Glutamatergic neuron (in vitro differentiated cells): ENCODE measurements at regions not wholly inside any gene's neighbourhood (a gene's known extent, or its start where the extent isn't known, plus 50 kb on each side); places are given as distances from the start of the nearest gene placed in this dataset.

Source experiments
- DNase-seq: peaks from one replicate; pipeline ENCODE4 v3.0.0; 2022
- H3K27ac Mint-ChIP-seq: one replicate; pipeline ENCODE4 v1.8.0; 2020; ENCODE audit warnings: mild to moderate bottlenecking, mixed read lengths, inconsistent platforms; ENCODE audit not compliant: unreplicated experiment
- H3K27me3 Mint-ChIP-seq: one replicate; pipeline ENCODE4 v1.8.0; 2020; ENCODE audit warnings: mild to moderate bottlenecking, moderate library complexity, mixed read lengths, inconsistent platforms; ENCODE audit not compliant: unreplicated experiment
- H3K36me3 Mint-ChIP-seq: one replicate; pipeline ENCODE4 v1.8.0; 2020; ENCODE audit warnings: mild to moderate bottlenecking, mixed read lengths, inconsistent platforms; ENCODE audit not compliant: unreplicated experiment
- H3K4me1 Mint-ChIP-seq: one replicate; pipeline ENCODE4 v1.8.0; 2020; ENCODE audit warnings: mild to moderate bottlenecking, low read depth, mixed read lengths, inconsistent platforms; ENCODE audit not compliant: unreplicated experiment
- H3K4me3 Mint-ChIP-seq: one replicate; pipeline ENCODE4 v1.8.0; 2020; ENCODE audit warnings: mild to moderate bottlenecking, mixed read lengths, inconsistent platforms; ENCODE audit not compliant: unreplicated experiment
- H3K9me3 Mint-ChIP-seq: one replicate; pipeline ENCODE4 v1.8.0; 2020; ENCODE audit warnings: mild to moderate bottlenecking, moderate library complexity, mixed read lengths, inconsistent platforms; ENCODE audit not compliant: unreplicated experiment
- CTCF ChIP-seq: fragments of 200-600 bp; sonication (generic); IDR thresholded peaks from one replicate; pipeline ENCODE4 v1.5.0; 2021; ENCODE audit not compliant: partially characterized antibody, unreplicated experiment

DNA sequence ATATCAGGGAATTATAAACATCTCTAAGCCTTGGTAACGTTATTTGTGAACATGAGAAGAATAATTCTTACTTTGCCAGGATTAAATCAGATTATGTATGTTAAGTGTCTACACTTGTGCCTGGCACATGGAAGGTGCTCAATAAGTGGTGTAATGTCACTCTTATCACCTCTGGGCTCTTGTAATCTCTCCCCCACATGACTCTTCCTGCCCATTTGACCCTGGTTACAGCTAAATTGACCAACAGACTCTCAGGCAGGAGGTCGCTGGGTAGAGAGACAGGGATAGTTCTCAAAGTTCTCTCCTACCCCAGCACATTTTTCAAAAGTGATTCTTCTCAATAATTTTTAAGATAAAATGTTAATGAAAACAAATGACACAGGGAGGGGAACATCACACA is 137.8 kb upstream of the FRMD6 start:
- Mint-ChIP-seq H3K36me3 (no peaks in the 10 kb centered on the region), H3K27ac (no peak overlapping the region), H3K9me3 (no peaks in the 10 kb centered on the region), H3K4me3 (no peak overlapping the region), H3K27me3 (no peaks in the 10 kb centered on the region), H3K4me1 (peaks cover 10% of the 10 kb centered on the region)
- TF ChIP-seq CTCF = no peak
- no peak for DNase-seq

- H3K27me3 Mint-ChIP-seq = no peaks in the 10 kb centered on the region
- H3K4me1 Mint-ChIP-seq = peaks cover 10% of the 10 kb centered on the region
- H3K36me3 Mint-ChIP-seq = no peaks in the 10 kb centered on the region
- H3K4me3 Mint-ChIP-seq = no peak overlapping the region
- TF ChIP-seq CTCF = no peak
- no peak for DNase-seq
- H3K9me3 Mint-ChIP-seq = no peaks in the 10 kb centered on the region
- no peak overlapping the region for H3K27ac Mint-ChIP-seq
These were observed 136.1 kb upstream of the FRMD6 start for GRCh38 chr14:51515611-51516010.

DNA sequence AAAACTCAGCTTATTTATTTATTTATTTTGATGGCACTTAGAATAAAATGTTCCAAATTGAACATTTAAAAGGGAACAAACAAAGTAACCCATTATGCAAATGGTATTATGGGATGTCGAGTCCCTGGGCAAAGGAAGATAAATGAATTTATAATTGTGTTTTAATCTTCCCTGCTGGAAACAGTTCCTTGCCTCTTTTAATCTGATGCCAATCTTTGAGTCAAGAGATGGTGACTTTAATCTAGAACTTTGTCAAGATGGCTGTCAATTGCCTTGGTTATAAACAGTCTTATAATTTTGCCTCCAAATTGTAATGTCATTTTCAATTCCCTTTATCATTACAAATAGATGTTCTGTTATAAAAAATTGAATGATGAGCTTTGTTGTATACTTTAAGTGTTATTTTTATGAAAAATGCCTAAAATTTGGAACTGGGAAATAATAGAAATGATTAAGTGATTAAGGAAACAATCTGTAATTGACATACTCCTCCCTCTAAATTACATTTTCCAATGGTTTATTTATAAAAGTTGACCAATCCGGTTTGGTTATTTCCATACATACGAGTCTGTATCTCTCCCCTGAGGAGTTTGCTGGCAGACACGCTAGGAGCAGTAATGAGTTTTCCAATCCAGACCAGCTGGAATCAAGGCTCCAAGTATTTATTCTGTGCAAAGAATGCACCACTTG is 134.9 kb upstream of the FRMD6 start:
- Mint-ChIP-seq H3K4me3 (no peak overlapping the region), H3K4me1 (peaks cover 5% of the 10 kb centered on the region), H3K27me3 (no peaks in the 10 kb centered on the region), H3K27ac (no peak overlapping the region), H3K9me3 (no peaks in the 10 kb centered on the region), H3K36me3 (no peaks in the 10 kb centered on the region)
- DNase-seq = no peak
- TF ChIP-seq CTCF = no peak

GRCh38 chr14:51518280-51518679 is 133.4 kb upstream of the FRMD6 start:
- Mint-ChIP-seq H3K27ac (no peak overlapping the region), H3K9me3 (no peaks in the 10 kb centered on the region), H3K36me3 (no peaks in the 10 kb centered on the region), H3K27me3 (no peaks in the 10 kb centered on the region), H3K4me1 (peaks cover 10% of the 10 kb centered on the region), H3K4me3 (no peak overlapping the region)
- DNase-seq = no peak
- TF ChIP-seq CTCF = no peak

DNA sequence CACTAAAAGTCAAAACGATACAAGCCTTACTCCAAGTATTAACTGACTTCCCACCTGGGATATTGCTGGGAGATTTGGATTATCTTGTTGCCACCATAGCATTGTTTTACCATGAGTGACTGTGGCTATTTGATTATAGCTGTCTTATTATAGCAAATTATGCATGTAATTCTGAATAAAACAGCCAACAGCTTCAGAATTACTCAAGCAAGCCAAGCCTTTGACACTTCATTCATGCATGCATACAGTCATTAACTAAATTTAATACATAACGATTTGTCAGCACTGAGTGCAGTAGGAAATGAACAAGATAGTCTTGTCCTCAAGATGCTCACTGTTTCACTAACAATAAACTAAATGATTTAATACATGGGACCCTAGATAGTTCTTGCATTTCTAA is 133.0 kb upstream of the FRMD6 start:
- H3K4me3 Mint-ChIP-seq = no peak overlapping the region
- H3K4me1 Mint-ChIP-seq = peaks cover 10% of the 10 kb centered on the region
- DNase-seq = no peak
- no peaks in the 10 kb centered on the region for H3K9me3 Mint-ChIP-seq
- H3K27me3 Mint-ChIP-seq = no peaks in the 10 kb centered on the region
- no peaks in the 10 kb centered on the region for H3K36me3 Mint-ChIP-seq
- no peak overlapping the region for H3K27ac Mint-ChIP-seq
- no peak for TF ChIP-seq CTCF
